OCI-LY3 (cell line): ENCODE measurements at regions not wholly inside any gene's neighbourhood (a gene's known extent, or its start where the extent isn't known, plus 50 kb on each side); places are given as distances from the start of the nearest gene placed in this dataset.

ENCODE experiments used
- EZH2phosphoT487 ChIP-seq: fragments of 200-600 bp; shearing (Covaris generic); IDR thresholded peaks from 2 replicates; pipeline ENCODE4 v1.6.1; 2018; ENCODE audit warnings: antibody characterized with exemption, mixed run types, low read depth
- TF ChIP-seq, protein P1 (sequence below): fragments of 200-600, 300-600 bp; sonication (generic); IDR thresholded peaks from 2 replicates; pipeline ENCODE4 v1.5.1; 2014; ENCODE audit warnings: antibody characterized with exemption, low read length, low read depth

DNA sequence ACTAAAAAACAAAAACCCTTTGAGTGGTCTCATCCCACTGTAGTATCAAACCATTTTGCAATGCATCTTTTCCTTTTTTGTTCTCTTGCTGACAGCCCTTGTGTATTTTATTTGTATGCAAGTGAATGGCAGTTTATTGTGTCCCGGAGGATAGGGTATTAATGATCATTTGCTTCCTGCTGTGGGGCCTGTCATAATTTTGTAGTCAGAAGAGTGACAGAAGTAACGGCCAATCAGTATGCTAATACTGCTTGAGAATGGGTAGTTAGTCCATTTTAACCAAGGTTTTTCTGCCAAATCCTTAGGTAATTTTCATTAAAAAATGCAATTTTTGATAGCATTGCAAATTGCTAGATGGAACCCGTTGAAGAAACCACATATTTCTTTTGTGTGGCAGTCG lies 75.5 kb upstream of the PLSCR5 start:
- TF ChIP-seq, protein P1, sequence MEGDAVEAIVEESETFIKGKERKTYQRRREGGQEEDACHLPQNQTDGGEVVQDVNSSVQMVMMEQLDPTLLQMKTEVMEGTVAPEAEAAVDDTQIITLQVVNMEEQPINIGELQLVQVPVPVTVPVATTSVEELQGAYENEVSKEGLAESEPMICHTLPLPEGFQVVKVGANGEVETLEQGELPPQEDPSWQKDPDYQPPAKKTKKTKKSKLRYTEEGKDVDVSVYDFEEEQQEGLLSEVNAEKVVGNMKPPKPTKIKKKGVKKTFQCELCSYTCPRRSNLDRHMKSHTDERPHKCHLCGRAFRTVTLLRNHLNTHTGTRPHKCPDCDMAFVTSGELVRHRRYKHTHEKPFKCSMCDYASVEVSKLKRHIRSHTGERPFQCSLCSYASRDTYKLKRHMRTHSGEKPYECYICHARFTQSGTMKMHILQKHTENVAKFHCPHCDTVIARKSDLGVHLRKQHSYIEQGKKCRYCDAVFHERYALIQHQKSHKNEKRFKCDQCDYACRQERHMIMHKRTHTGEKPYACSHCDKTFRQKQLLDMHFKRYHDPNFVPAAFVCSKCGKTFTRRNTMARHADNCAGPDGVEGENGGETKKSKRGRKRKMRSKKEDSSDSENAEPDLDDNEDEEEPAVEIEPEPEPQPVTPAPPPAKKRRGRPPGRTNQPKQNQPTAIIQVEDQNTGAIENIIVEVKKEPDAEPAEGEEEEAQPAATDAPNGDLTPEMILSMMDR, result no peak
- no peak for TF ChIP-seq EZH2phosphoT487
